Endothelial cell of umbilical vein (primary cell): ENCODE measurements at regions not wholly inside any gene's neighbourhood (a gene's known extent, or its start where the extent isn't known, plus 50 kb on each side); places are given as distances from the start of the nearest gene placed in this dataset.

Experiments used
- BruUV-seq: library from RNA; stranded (reverse); fragments of 400-500 nt; replicated peaks from 2 replicates; lab custom pipeline; 2021; lab: Mats Ljungman, UMichigan
- CTCF ChIA-PET: fragments of 300-600, 350-600 bp; sonication (Branson Sonifier 250); formaldehyde crosslinking; loops from one replicate; lab custom pipeline; 2021; ENCODE audit warnings: antibody characterized with exemption, inconsistent platforms; lab: Charles Lee
- POLR2A ChIA-PET: fragments of 300-600, 350-600 bp; sonication (Branson Sonifier 250); formaldehyde crosslinking; loops from one replicate; lab custom pipeline; 2021; ENCODE audit warnings: antibody characterized with exemption, inconsistent platforms; lab: Charles Lee
- DNase-seq: peaks from one replicate; pipeline ENCODE4 v3.0.0-alpha.2; 2011; ENCODE audit warnings: low read depth, low spot score
- FAIRE-seq: peaks from 2 replicates; lab custom pipeline; 2011; peaks lifted over from hg19 to GRCh38; lab: Jason Lieb, UNC
- H2AFZ ChIP-seq: 2 replicates; pipeline ENCODE4 v1.6.0; 2012; ENCODE audit warnings: low read depth, low read length, control low read depth, inconsistent platforms
- H3K27ac ChIP-seq: 2 replicates; pipeline ENCODE4 v1.5.1; 2011; ENCODE audit warnings: low read depth, mild to moderate bottlenecking, control low read depth, low read length, moderate library complexity; ENCODE audit not compliant: insufficient read depth
- H3K27me3 ChIP-seq, 2 experiments: 2 replicates each; pipeline versions ENCODE4 v1.6.0 to v1.6.1; 2011; ENCODE audit warnings: low read length in 2 of 2, mixed read lengths in 1 of 2; ENCODE audit not compliant: control insufficient read depth in 2 of 2, insufficient read depth in 2 of 2
- H3K36me3 ChIP-seq, 2 experiments: 2 replicates in 1 of 2; 3 replicates in 1 of 2; pipeline ENCODE4 v1.5.1; 2011; ENCODE audit warnings: low read length in 2 of 2, mild to moderate bottlenecking in 1 of 2, moderate library complexity in 1 of 2; ENCODE audit not compliant: control insufficient read depth in 2 of 2, insufficient read depth in 2 of 2; ENCODE audit errors: extremely low read depth in 1 of 2
- H3K4me1 ChIP-seq: 3 replicates; pipeline ENCODE4 v1.5.1; 2011; ENCODE audit warnings: mild to moderate bottlenecking, low read length; ENCODE audit not compliant: control insufficient read depth, insufficient read depth; ENCODE audit errors: extremely low read depth
- H3K4me2 ChIP-seq: 2 replicates; pipeline ENCODE4 v1.6.1; 2011; ENCODE audit warnings: low read length, control low read depth, mixed read lengths; ENCODE audit not compliant: insufficient read depth
- H3K4me3 ChIP-seq, 3 experiments: fragments of 200-600 bp in 1 of 3; sonication (generic), shearing (Covaris generic) in 1 of 3; replicated peaks in 1 of 3; 2 replicates each; pipeline ENCODE4 v1.5.1; 2011 to 2016; ENCODE audit warnings: control low read depth in 3 of 3, low read length in 3 of 3, mild to moderate bottlenecking in 2 of 3, inconsistent platforms in 1 of 3, low read depth in 1 of 3, moderate library complexity in 1 of 3; ENCODE audit not compliant: insufficient read depth in 1 of 3
- H3K79me2 ChIP-seq: 2 replicates; pipeline ENCODE4 v1.6.0; 2012; ENCODE audit warnings: low read length, inconsistent platforms; ENCODE audit not compliant: control insufficient read depth, insufficient read depth
- H3K9ac ChIP-seq: replicated peaks from 2 replicates; pipeline ENCODE3; 2011; ENCODE audit warnings: low read length, control low read depth; ENCODE audit not compliant: insufficient read depth; ENCODE audit errors: extremely low read depth
- H3K9me1 ChIP-seq: replicated peaks from 3 replicates; pipeline ENCODE4 v1.6.0; 2011; ENCODE audit warnings: mild to moderate bottlenecking, low read length; ENCODE audit not compliant: control insufficient read depth, insufficient read depth; ENCODE audit errors: extremely low read depth
- H3K9me3 ChIP-seq: replicated peaks from 2 replicates; pipeline ENCODE4 v1.5.1; 2012; ENCODE audit warnings: low read length, inconsistent platforms; ENCODE audit not compliant: control insufficient read depth, insufficient read depth
- H4K20me1 ChIP-seq: replicated peaks from 2 replicates; pipeline ENCODE3; 2011; ENCODE audit warnings: mild to moderate bottlenecking, low read length; ENCODE audit not compliant: control insufficient read depth, insufficient read depth; ENCODE audit errors: extremely low read depth
- EZH2 ChIP-seq: IDR thresholded peaks from 2 replicates; pipeline ENCODE4 v1.6.1; 2012; ENCODE audit warnings: borderline replicate concordance, low read depth, mild to moderate bottlenecking, moderate library complexity, low read length, inconsistent platforms; ENCODE audit not compliant: severe bottlenecking
- FOS ChIP-seq: IDR thresholded peaks from 2 replicates; pipeline ENCODE4 v1.6.1; 2011; ENCODE audit warnings: mild to moderate bottlenecking, low read length, moderate library complexity, borderline replicate concordance; ENCODE audit not compliant: insufficient read depth
- GATA2 ChIP-seq: IDR thresholded peaks from 2 replicates; pipeline ENCODE4 v1.7.0; 2011; ENCODE audit warnings: low read depth, mild to moderate bottlenecking, moderate library complexity, mixed read lengths, low read length; ENCODE audit not compliant: insufficient read length, insufficient read depth
- JUN ChIP-seq: IDR thresholded peaks from 2 replicates; pipeline ENCODE4 v1.6.1; 2011; ENCODE audit warnings: borderline replicate concordance, low read depth; ENCODE audit not compliant: insufficient read length, insufficient read depth
- MYC ChIP-seq: IDR thresholded peaks from one replicate; pipeline ENCODE4 v1.6.1; 2011; ENCODE audit warnings: mild to moderate bottlenecking, low read depth, low read length
- POLR2A ChIP-seq: IDR thresholded peaks from 2 replicates; pipeline ENCODE4 v1.6.1; 2012; ENCODE audit warnings: low read depth, mild to moderate bottlenecking, control low read depth, low read length
- POLR2AphosphoS5 ChIP-seq: IDR thresholded peaks from 2 replicates; pipeline ENCODE4 v1.6.1; 2012; ENCODE audit warnings: low read depth, mild to moderate bottlenecking, control low read depth, low read length, moderate library complexity; ENCODE audit not compliant: insufficient read depth
- dilution Hi-C: fragments of 300-500 bp; cut with MboI; formaldehyde crosslinking; loops from one replicate; pipeline ENCODE4 v1.15.0; 2019; ENCODE audit warnings: low sequenced_read_pairs; ENCODE audit not compliant: extremely low pct_ligation_motif_present
- intact Hi-C: fragments of 100-400 bp; cut with micrococcal nuclease; formaldehyde crosslinking; loops from one replicate; pipeline ENCODE4 v1.10.0; 2022
- TF ChIP-seq, protein P1 (sequence below): IDR thresholded peaks from 2 replicates; pipeline ENCODE4 v1.6.1; 2011; ENCODE audit not compliant: insufficient read depth, insufficient read length
- TF ChIP-seq, protein P2 (sequence below), 2 donors: IDR thresholded peaks; 1 replicate in 1 of 2; 2 replicates in 1 of 2; pipeline ENCODE4 v1.5.1; 2011; ENCODE audit warnings: low read length in 2 of 2, mild to moderate bottlenecking in 2 of 2, moderate library complexity in 2 of 2, control low read depth in 1 of 2, inconsistent platforms in 1 of 2, low read depth in 1 of 2; ENCODE audit not compliant: insufficient read depth in 1 of 2; ENCODE audit errors: extremely low read depth in 1 of 2

DNA sequence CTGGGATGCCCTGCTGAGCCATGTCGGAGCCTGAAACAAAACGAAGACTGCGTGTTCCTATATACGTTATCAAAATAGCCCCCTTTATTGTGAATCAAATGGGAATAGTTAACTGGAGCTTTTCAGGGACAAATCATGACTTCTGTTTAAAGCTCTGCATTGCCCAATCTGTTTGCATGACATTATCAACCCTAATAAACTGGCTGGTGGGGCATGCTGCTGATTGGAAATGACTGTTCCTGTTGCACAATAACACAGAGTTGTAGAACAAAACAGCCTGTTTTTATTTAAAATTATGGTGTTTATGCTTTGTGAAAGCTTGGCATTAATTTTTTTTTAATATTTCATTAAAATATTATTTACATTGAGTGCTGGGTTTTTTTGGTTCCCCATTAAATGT, 215.5 kb downstream of the TMEM167A start:
- no peaks in the 10 kb centered on the region for H3K9me1 ChIP-seq
- H3K9ac ChIP-seq = no peak overlapping the region
- intact Hi-C loops (no loop called here), dilution Hi-C loops (no loop called here)
- H3K27ac ChIP-seq = no peak overlapping the region
- ChIA-PET POLR2A (no interaction called here), CTCF (interaction anchor here (0.8 to 0.9 kb wide), 2 partner anchors 11 to 17 kb away, joined by 3 read pairs; no protein-coding TSS in a partner anchor)
- H3K4me2 ChIP-seq = no peak overlapping the region
- no peaks in the 10 kb centered on the region for H3K79me2 ChIP-seq
- no peak for TF ChIP-seq JUN
- no peak for TF ChIP-seq POLR2A
- TF ChIP-seq EZH2 = no peak
- TF ChIP-seq POLR2AphosphoS5 = no peak
- no peak for TF ChIP-seq MYC
- no peaks in the 10 kb centered on the region for H4K20me1 ChIP-seq
- no peaks in the 10 kb centered on the region for H3K36me3 ChIP-seq
- no peak for DNase-seq
- no peaks in the 10 kb centered on the region for H3K27me3 ChIP-seq
- no peak overlapping the region for H3K4me3 ChIP-seq
- BruUV-seq = no TSS peak
- FAIRE-seq = no peak
- no peak overlapping the region for H2AFZ ChIP-seq
- no peaks in the 10 kb centered on the region for H3K4me1 ChIP-seq
- H3K9me3 ChIP-seq = no peaks in the 10 kb centered on the region

DNA sequence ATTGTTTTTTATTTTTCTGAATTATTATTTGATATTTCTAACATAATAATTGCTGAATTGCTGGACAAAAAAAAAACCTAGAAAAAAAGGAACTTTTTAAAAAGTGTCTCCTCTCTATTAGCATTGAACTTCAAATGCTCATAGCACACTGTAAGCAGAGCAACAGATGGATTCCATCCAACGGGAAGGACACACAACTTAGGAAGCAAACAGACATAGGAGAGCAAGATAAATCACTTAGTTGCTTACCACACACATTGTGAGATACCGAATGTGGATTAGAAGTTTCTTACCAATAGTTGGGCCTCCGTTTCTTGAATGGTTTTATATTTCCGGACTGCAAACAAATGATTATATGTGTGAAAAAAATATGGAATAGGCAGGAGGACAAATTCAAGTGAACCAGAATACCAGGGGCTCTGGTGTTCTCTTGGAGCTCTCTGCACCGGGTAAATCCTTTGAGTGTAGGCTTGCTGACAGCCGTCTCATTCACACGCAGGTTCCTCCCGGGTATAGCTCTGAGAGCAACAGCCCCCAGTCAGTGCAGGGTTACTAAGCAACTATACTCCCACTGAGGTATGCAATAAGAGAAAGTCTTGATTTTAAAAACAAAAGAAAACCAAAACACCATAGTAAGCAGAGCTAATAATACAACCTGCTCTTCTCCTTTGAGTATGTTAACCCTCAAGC, 217.6 kb downstream of the TMEM167A start:
- no peaks in the 10 kb centered on the region for H3K79me2 ChIP-seq
- no peak overlapping the region for H3K27ac ChIP-seq
- no TSS peak for BruUV-seq
- intact Hi-C loops = no loop called here
- no peak for FAIRE-seq
- ChIA-PET CTCF (no interaction called here), POLR2A (no interaction called here)
- no peak overlapping the region for H3K4me3 ChIP-seq
- H3K9me1 ChIP-seq = no peaks in the 10 kb centered on the region
- H3K9ac ChIP-seq = no peak overlapping the region
- no peaks in the 10 kb centered on the region for H4K20me1 ChIP-seq
- H3K4me2 ChIP-seq = no peak overlapping the region
- H3K9me3 ChIP-seq = no peaks in the 10 kb centered on the region
- TF ChIP-seq, protein P1, sequence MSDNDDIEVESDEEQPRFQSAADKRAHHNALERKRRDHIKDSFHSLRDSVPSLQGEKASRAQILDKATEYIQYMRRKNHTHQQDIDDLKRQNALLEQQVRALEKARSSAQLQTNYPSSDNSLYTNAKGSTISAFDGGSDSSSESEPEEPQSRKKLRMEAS = no peak
- TF ChIP-seq EZH2 (no peak), JUN (no peak), FOS (no peak), POLR2A (no peak), POLR2AphosphoS5 (no peak), GATA2 (no peak), MYC (no peak)
- TF ChIP-seq, protein P2, sequence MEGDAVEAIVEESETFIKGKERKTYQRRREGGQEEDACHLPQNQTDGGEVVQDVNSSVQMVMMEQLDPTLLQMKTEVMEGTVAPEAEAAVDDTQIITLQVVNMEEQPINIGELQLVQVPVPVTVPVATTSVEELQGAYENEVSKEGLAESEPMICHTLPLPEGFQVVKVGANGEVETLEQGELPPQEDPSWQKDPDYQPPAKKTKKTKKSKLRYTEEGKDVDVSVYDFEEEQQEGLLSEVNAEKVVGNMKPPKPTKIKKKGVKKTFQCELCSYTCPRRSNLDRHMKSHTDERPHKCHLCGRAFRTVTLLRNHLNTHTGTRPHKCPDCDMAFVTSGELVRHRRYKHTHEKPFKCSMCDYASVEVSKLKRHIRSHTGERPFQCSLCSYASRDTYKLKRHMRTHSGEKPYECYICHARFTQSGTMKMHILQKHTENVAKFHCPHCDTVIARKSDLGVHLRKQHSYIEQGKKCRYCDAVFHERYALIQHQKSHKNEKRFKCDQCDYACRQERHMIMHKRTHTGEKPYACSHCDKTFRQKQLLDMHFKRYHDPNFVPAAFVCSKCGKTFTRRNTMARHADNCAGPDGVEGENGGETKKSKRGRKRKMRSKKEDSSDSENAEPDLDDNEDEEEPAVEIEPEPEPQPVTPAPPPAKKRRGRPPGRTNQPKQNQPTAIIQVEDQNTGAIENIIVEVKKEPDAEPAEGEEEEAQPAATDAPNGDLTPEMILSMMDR (IDR thresholded peaks at IDR 0.05; ENCODE audit: extremely low read depth in 1 of 2, insufficient read depth in 1 of 2, low read depth in 1 of 2, low read length in 2 of 2) = no peak
- H3K27me3 ChIP-seq = no peaks in the 10 kb centered on the region
- dilution Hi-C loops = no loop called here
- H3K36me3 ChIP-seq = no peaks in the 10 kb centered on the region
- H3K4me1 ChIP-seq = no peaks in the 10 kb centered on the region
- H2AFZ ChIP-seq = no peak overlapping the region
- DNase-seq = no peak
